Suprapubic skin (tissue), 4 donors: ENCODE measurements at regions not wholly inside any gene's neighbourhood (a gene's known extent, or its start where the extent isn't known, plus 50 kb on each side); places are given as distances from the start of the nearest gene placed in this dataset.

Experiments used
- POLR2A ChIP-seq, 2 donors: fragments of 450-650 bp; IDR thresholded peaks; one replicate each; pipeline ENCODE4 v1.6.1; 2017; ENCODE audit warnings: antibody characterized with exemption in 2 of 2, mild to moderate bottlenecking in 2 of 2, moderate library complexity in 2 of 2
- POLR2AphosphoS5 ChIP-seq, 3 donors: sonication (generic); formaldehyde crosslinking; IDR thresholded peaks; one replicate each; pipeline ENCODE4 v1.6.1; 2017; ENCODE audit warnings: antibody characterized with exemption in 3 of 3
- TF ChIP-seq, protein P1 (sequence below), 2 donors: fragments of 200-600 bp in 1 of 2; fragments of 450-650 bp in 1 of 2; sonication (generic) in 1 of 2; IDR thresholded peaks; one replicate each; pipeline ENCODE4 v1.5.1; 2016 to 2019; ENCODE audit warnings: antibody characterized with exemption in 2 of 2, mild to moderate bottlenecking in 1 of 2, moderate library complexity in 1 of 2

DNA sequence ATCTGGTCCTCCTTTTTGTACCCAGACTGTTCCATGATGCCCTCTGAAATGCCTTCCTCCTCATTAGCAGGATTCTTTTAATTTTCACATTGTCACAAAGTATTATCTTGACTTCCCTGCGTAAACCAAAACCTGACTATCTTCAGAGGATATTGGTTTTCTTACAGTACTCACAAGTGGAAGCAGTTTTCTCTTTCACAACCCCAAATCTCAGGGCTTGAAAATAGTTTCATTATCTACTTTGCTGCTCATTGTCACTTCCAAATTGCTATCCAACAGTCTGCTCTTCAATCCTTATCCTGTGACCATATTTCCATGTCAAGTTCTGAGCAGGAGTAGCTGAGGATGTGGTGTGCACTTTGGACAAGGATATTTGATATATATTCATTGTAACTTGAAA is 324.1 kb downstream of the FAM170A start:
- TF ChIP-seq, protein P1, sequence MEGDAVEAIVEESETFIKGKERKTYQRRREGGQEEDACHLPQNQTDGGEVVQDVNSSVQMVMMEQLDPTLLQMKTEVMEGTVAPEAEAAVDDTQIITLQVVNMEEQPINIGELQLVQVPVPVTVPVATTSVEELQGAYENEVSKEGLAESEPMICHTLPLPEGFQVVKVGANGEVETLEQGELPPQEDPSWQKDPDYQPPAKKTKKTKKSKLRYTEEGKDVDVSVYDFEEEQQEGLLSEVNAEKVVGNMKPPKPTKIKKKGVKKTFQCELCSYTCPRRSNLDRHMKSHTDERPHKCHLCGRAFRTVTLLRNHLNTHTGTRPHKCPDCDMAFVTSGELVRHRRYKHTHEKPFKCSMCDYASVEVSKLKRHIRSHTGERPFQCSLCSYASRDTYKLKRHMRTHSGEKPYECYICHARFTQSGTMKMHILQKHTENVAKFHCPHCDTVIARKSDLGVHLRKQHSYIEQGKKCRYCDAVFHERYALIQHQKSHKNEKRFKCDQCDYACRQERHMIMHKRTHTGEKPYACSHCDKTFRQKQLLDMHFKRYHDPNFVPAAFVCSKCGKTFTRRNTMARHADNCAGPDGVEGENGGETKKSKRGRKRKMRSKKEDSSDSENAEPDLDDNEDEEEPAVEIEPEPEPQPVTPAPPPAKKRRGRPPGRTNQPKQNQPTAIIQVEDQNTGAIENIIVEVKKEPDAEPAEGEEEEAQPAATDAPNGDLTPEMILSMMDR (IDR thresholded peaks at IDR 0.05) = no peak
- TF ChIP-seq POLR2A (IDR thresholded peaks at IDR 0.05) = no peak
- no peak for TF ChIP-seq POLR2AphosphoS5 (IDR thresholded peaks at IDR 0.05)
